ENCODE measurements at regions not wholly inside any gene's neighbourhood (a gene's known extent, or its start where the extent isn't known, plus 50 kb on each side); places are given as distances from the start of the nearest gene placed in this dataset.

DNA sequence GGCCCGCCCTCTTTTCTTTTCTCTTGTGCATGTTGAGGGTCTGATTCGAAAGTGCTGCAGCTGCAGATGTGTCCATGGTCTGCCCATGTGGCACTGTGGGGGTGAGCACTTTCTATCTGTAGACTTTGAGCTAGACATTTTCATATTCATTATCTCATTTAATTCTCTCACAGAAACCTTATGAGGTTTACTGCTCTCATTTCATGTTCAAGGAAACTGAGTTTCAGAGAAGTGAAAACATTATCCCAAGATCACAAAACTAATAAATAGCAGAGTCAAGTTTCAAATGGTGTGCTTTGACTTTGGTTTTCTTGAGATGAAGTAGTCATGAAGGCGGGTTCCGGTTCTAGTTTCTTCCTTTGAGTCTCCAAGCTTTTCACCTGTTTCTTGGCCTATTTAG lies 536.5 kb upstream of the ZNF462 start:
- H3K79me2 ChIP-seq (replicated peaks; ENCODE audit: insufficient read depth, low read length) = no peaks in the 10 kb centered on the region
- no peak overlapping the region for H3K4me3 ChIP-seq (ENCODE audit: low read length)
- no peaks in the 10 kb centered on the region for H3K9me2 ChIP-seq (ENCODE audit: insufficient read depth, low read length)
- H2AFZ ChIP-seq (ENCODE audit: low read depth, low read length) = no peak overlapping the region
- H3K9ac ChIP-seq (ENCODE audit: low read length) = no peak overlapping the region
- no peak overlapping the region for H3K4me2 ChIP-seq (ENCODE audit: low read length)
- no peak for TF ChIP-seq EP300 (conservative IDR thresholded peaks at IDR 0.05; ENCODE audit: poor library complexity, severe bottlenecking)
- no peak overlapping the region for H3K27ac ChIP-seq (ENCODE audit: low read length)
- H3K9me3 ChIP-seq (ENCODE audit: low read length) = no peaks in the 10 kb centered on the region
- no peaks in the 10 kb centered on the region for H4K20me1 ChIP-seq (ENCODE audit: insufficient read depth)
- H3K36me3 ChIP-seq (ENCODE audit: insufficient read depth, low read length) = no peaks in the 10 kb centered on the region
- no peaks in the 10 kb centered on the region for H3F3A ChIP-seq (ENCODE audit: insufficient read depth, low read length, poor library complexity, severe bottlenecking)
- H3K27me3 ChIP-seq (ENCODE audit: insufficient read depth, low read depth, low read length) = no peaks in the 10 kb centered on the region

DNA sequence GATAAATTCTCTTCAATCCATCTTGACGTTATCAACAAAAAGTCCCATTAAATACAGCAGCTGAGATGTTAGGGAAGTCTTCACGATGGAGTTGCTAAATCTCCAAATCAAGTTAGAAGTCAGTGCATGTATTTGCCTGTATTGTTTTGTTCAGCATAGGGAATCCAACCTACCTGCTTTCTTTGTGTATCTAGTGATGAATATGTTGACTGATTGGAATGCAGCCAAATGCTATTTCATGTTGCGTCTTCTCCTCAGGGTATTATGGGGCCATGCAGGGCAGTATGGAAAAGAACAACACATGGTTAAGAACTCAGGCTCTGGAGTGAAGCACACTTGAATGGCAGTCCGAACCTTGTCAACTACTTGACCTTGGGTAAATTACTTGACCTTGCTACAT lies 529.5 kb upstream of the ZNF462 start:
- no peaks in the 10 kb centered on the region for H3K36me3 ChIP-seq (ENCODE audit: insufficient read depth, low read length)
- no peaks in the 10 kb centered on the region for H3F3A ChIP-seq (ENCODE audit: insufficient read depth, low read length, poor library complexity, severe bottlenecking)
- H3K27ac ChIP-seq (ENCODE audit: low read length) = no peak overlapping the region
- no peak overlapping the region for H3K4me3 ChIP-seq (ENCODE audit: low read length)
- H3K9ac ChIP-seq (ENCODE audit: low read length) = no peak overlapping the region
- no peaks in the 10 kb centered on the region for H3K9me3 ChIP-seq (ENCODE audit: low read length)
- H3K9me2 ChIP-seq (ENCODE audit: insufficient read depth, low read length) = no peaks in the 10 kb centered on the region
- H2AFZ ChIP-seq (ENCODE audit: low read depth, low read length) = no peak overlapping the region
- H4K20me1 ChIP-seq (ENCODE audit: insufficient read depth) = no peaks in the 10 kb centered on the region
- TF ChIP-seq EZH2 (IDR thresholded peaks at IDR 0.05; ENCODE audit: borderline replicate concordance, insufficient read depth, low read length, poor library complexity, severe bottlenecking) (no peak), POLR2AphosphoS5 (IDR thresholded peaks at IDR 0.05) (no peak), EP300 (conservative IDR thresholded peaks at IDR 0.05; ENCODE audit: poor library complexity, severe bottlenecking) (no peak)
- TF ChIP-seq, protein P1, sequence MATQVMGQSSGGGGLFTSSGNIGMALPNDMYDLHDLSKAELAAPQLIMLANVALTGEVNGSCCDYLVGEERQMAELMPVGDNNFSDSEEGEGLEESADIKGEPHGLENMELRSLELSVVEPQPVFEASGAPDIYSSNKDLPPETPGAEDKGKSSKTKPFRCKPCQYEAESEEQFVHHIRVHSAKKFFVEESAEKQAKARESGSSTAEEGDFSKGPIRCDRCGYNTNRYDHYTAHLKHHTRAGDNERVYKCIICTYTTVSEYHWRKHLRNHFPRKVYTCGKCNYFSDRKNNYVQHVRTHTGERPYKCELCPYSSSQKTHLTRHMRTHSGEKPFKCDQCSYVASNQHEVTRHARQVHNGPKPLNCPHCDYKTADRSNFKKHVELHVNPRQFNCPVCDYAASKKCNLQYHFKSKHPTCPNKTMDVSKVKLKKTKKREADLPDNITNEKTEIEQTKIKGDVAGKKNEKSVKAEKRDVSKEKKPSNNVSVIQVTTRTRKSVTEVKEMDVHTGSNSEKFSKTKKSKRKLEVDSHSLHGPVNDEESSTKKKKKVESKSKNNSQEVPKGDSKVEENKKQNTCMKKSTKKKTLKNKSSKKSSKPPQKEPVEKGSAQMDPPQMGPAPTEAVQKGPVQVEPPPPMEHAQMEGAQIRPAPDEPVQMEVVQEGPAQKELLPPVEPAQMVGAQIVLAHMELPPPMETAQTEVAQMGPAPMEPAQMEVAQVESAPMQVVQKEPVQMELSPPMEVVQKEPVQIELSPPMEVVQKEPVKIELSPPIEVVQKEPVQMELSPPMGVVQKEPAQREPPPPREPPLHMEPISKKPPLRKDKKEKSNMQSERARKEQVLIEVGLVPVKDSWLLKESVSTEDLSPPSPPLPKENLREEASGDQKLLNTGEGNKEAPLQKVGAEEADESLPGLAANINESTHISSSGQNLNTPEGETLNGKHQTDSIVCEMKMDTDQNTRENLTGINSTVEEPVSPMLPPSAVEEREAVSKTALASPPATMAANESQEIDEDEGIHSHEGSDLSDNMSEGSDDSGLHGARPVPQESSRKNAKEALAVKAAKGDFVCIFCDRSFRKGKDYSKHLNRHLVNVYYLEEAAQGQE (IDR thresholded peaks at IDR 0.05; ENCODE audit: borderline replicate concordance) = no peak
- no peaks in the 10 kb centered on the region for H3K79me2 ChIP-seq (replicated peaks; ENCODE audit: insufficient read depth, low read length)
- H3K4me2 ChIP-seq (ENCODE audit: low read length) = no peak overlapping the region
- H3K27me3 ChIP-seq (ENCODE audit: insufficient read depth, low read depth, low read length) = no peaks in the 10 kb centered on the region

DNA sequence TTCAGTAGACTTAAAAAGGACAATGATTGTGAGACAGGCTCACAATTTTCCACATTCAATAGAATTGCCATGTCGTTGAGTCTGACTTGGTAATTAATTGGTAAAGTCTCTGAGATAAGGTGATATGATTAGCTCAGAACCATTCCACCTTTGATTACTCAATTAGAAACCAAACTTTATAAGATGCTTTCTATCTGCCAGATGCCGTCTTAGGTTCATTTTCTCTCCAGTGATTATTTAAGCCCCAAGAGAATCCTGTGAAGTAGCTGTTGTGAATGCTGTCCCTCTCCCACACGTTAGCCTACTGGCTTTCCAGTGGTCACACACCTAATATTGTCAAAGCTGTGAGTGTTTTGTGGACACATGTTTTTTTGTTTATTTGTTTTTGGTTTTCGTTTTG lies 528.9 kb upstream of the ZNF462 start:
- H2AFZ ChIP-seq (ENCODE audit: low read depth, low read length) = no peak overlapping the region
- no peak overlapping the region for H3K27ac ChIP-seq (ENCODE audit: low read length)
- H3K4me3 ChIP-seq (ENCODE audit: low read length) = no peak overlapping the region
- H3K4me2 ChIP-seq (ENCODE audit: low read length) = no peak overlapping the region
- no peaks in the 10 kb centered on the region for H4K20me1 ChIP-seq (ENCODE audit: insufficient read depth)
- no peaks in the 10 kb centered on the region for H3K27me3 ChIP-seq (ENCODE audit: insufficient read depth, low read depth, low read length)
- no peaks in the 10 kb centered on the region for H3K9me3 ChIP-seq (ENCODE audit: low read length)
- H3K9ac ChIP-seq (ENCODE audit: low read length) = no peak overlapping the region
- H3K79me2 ChIP-seq (replicated peaks; ENCODE audit: insufficient read depth, low read length) = no peaks in the 10 kb centered on the region
- H3K9me2 ChIP-seq (ENCODE audit: insufficient read depth, low read length) = no peaks in the 10 kb centered on the region
- no peaks in the 10 kb centered on the region for H3K36me3 ChIP-seq (ENCODE audit: insufficient read depth, low read length)
- no peak for TF ChIP-seq EP300 (conservative IDR thresholded peaks at IDR 0.05; ENCODE audit: poor library complexity, severe bottlenecking)
- no peak for TF ChIP-seq EZH2 (IDR thresholded peaks at IDR 0.05; ENCODE audit: borderline replicate concordance, insufficient read depth, low read length, poor library complexity, severe bottlenecking)
- no peak for TF ChIP-seq SMC3 (conservative IDR thresholded peaks at IDR 0.05; ENCODE audit: poor library complexity)
- no peak for TF ChIP-seq RAD21 (conservative IDR thresholded peaks at IDR 0.05)
- TF ChIP-seq, protein P1 (IDR thresholded peaks at IDR 0.05; ENCODE audit: borderline replicate concordance) = no peak
- TF ChIP-seq POLR2AphosphoS5 (IDR thresholded peaks at IDR 0.05) = no peak
- no peak for TF ChIP-seq MXI1 (conservative IDR thresholded peaks at IDR 0.05; ENCODE audit: poor library complexity, severe bottlenecking)
- no peak for TF ChIP-seq TAF1 (IDR thresholded peaks at IDR 0.05; ENCODE audit: low read depth)
- TF ChIP-seq, protein P2, sequence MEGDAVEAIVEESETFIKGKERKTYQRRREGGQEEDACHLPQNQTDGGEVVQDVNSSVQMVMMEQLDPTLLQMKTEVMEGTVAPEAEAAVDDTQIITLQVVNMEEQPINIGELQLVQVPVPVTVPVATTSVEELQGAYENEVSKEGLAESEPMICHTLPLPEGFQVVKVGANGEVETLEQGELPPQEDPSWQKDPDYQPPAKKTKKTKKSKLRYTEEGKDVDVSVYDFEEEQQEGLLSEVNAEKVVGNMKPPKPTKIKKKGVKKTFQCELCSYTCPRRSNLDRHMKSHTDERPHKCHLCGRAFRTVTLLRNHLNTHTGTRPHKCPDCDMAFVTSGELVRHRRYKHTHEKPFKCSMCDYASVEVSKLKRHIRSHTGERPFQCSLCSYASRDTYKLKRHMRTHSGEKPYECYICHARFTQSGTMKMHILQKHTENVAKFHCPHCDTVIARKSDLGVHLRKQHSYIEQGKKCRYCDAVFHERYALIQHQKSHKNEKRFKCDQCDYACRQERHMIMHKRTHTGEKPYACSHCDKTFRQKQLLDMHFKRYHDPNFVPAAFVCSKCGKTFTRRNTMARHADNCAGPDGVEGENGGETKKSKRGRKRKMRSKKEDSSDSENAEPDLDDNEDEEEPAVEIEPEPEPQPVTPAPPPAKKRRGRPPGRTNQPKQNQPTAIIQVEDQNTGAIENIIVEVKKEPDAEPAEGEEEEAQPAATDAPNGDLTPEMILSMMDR (IDR thresholded peaks at IDR 0.05; ENCODE audit: poor library complexity, severe bottlenecking) = no peak
- H3F3A ChIP-seq (ENCODE audit: insufficient read depth, low read length, poor library complexity, severe bottlenecking) = no peaks in the 10 kb centered on the region

Measured in neural cell (in vitro differentiated cells).